Fibroblast of mammary gland (primary cell): ENCODE measurements at regions not wholly inside any gene's neighbourhood (a gene's known extent, or its start where the extent isn't known, plus 50 kb on each side); places are given as distances from the start of the nearest gene placed in this dataset.
"Not testable (repeated sequence)": the region's sequence is repeated elsewhere in the genome, so short reads cannot be mapped to it uniquely, and the experiment has no call there.

ENCODE experiments used
- DNase-seq: peaks from one replicate; pipeline ENCODE4 v3.0.0-alpha.2; 2010; ENCODE audit warnings: low read depth
- H3K4me3 ChIP-seq: 2 replicates; pipeline ENCODE4 v1.5.1; 2011; ENCODE audit warnings: low read depth, mild to moderate bottlenecking, low read length, moderate library complexity; ENCODE audit not compliant: control insufficient read depth
- CTCF ChIP-seq: conservative IDR thresholded peaks from 2 replicates; pipeline ENCODE4 v1.5.1; 2011; ENCODE audit warnings: low read depth, low read length, inconsistent platforms; ENCODE audit not compliant: control insufficient read depth, insufficient read depth

GRCh38 chr14:105660816-105661531, 134.6 kb downstream of the TMEM121 start:
- TF ChIP-seq CTCF: no peak
- no peak overlapping the region for H3K4me3 ChIP-seq
- DNase-seq: no peak

- DNase-seq, H3K4me3 ChIP-seq: not testable (repeated sequence)
These were observed 135.7 kb downstream of the TMEM121 start for GRCh38 chr14:105662043-105662442.

- not testable (repeated sequence) for DNase-seq, H3K4me3 ChIP-seq
These were observed 136.2 kb downstream of the TMEM121 start for GRCh38 chr14:105662592-105662991.

GRCh38 chr14:105663323-105663722, 136.9 kb downstream of the TMEM121 start:
- DNase-seq, H3K4me3 ChIP-seq: not testable (repeated sequence)

- not testable (repeated sequence) for H3K4me3 ChIP-seq, DNase-seq
These were observed 137.6 kb downstream of the TMEM121 start for GRCh38 chr14:105663818-105664596.

GRCh38 chr14:105664691-105665090, 138.3 kb downstream of the TMEM121 start:
- TF ChIP-seq CTCF: no peak
- no peak for DNase-seq
- no peak overlapping the region for H3K4me3 ChIP-seq

- TF ChIP-seq CTCF: no peak
- DNase-seq: no peak
- H3K4me3 ChIP-seq: no peak overlapping the region
These were observed 139.0 kb downstream of the TMEM121 start for GRCh38 chr14:105665247-105665950.

- H3K4me3 ChIP-seq: no peak overlapping the region
- DNase-seq: no peak
- no peak for TF ChIP-seq CTCF
These were observed 139.5 kb downstream of the TMEM121 start for GRCh38 chr14:105665951-105666277.

GRCh38 chr14:105666420-105666819, 140.0 kb downstream of the TMEM121 start:
- no peak overlapping the region for H3K4me3 ChIP-seq
- no peak for TF ChIP-seq CTCF
- DNase-seq: no peak

GRCh38 chr14:105666991-105667662, 140.7 kb downstream of the TMEM121 start:
- H3K4me3 ChIP-seq, DNase-seq: not testable (repeated sequence)

GRCh38 chr14:105667663-105668020, 141.3 kb downstream of the TMEM121 start:
- DNase-seq, H3K4me3 ChIP-seq: not testable (repeated sequence)

- not testable (repeated sequence) for H3K4me3 ChIP-seq, DNase-seq
These were observed 141.6 kb downstream of the TMEM121 start for GRCh38 chr14:105668021-105668420.
